ENCODE measurements at regions not wholly inside any gene's neighbourhood (a gene's known extent, or its start where the extent isn't known, plus 50 kb on each side); places are given as distances from the start of the nearest gene placed in this dataset.

DNA sequence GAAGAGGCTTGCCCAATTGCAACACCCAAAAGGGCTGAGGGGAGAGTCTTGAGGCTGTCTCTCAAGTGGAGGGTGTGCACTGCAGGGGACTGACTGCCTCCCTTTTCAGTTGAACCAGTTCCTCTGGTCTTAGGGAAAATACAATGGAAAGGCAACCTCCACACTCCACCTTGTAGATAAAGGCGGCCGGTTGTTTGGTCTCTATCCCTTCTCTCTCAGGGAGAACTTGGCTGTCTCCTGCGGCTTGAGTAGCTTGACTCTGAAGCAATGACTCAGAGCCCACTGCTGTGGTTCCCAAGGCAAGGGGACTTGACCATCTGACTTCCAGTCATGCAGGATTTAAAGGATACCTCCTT, 143.2 kb upstream of the UMPS start:
- FAIRE-seq (no peak), DNase-seq (ENCODE audit: insufficient read length, low spot score) (no peak)

GRCh38 chr3:124588036-124588435, 142.2 kb upstream of the UMPS start:
- no peak for FAIRE-seq

DNA sequence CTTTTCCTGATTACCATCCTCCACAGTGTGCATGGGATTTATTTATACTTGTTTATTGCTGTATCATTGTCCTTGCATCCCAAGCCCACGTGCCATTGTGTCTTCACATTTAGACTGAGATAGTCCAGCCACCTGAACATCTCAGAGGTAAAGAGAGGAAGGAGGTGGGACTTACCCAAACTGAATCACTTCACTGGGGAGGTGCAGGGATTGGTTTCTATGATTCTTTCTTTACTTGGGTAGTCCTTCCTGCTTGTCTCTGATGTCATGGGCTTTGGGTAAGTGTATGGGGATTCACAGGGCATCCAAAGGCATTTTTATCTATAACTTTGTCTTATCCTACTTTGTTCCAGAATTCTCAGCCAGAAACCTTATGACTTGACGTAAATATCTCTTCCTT, 141.5 kb upstream of the UMPS start:
- DNase-seq (ENCODE audit: insufficient read length, low spot score) (no peak), FAIRE-seq (no peak)

More at GRCh38 chr3:124588036-124588435, 142.2 kb upstream of the UMPS start:
- DNase-seq (ENCODE audit: insufficient read length, low spot score): no peak

DNA sequence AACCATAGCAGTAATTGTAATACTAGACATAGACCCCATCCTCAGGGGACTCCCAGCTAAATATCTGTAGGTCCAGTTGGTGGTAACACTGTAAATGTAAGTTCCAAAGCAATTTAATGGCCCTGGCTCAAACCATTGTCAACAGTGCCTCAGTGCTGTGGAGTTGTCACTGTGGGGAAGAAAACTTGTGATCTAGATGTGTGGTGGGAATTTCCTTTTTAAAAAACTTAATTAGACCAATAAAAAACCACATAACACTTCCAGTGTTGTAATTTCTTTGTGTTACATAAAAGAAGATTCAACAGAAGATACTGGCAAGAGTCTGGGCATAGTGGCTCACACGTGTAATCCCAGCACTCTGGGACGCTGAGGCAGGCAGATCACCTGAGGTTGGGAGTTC, 138.6 kb upstream of the UMPS start:
- FAIRE-seq (no peak), DNase-seq (ENCODE audit: insufficient read length, low spot score) (no peak)

- DNase-seq (ENCODE audit: insufficient read length, low spot score): no peak
- peak; percentile 8 for FAIRE-seq
Observed at GRCh38 chr3:124592658-124593441, 137.4 kb upstream of the UMPS start.

DNA sequence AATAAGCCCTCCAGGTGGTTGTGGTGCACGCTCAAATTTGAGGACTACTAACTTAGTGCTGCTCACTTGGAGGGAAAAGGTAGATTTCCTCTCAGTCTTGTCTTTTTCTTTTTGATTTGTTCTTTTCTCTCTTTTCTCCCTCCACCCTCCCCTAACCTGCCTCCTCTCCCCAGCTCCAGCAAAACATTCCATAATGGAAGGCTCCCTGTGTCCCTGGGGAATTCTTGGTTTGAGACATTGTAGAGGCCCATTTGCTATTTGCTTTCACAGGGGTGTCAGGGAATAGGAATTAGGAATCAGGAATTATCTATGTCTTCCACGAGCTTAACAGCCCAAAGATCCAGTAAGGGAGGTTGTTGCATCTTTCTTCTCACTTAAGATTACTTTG, 136.8 kb upstream of the UMPS start:
- FAIRE-seq: no peak
- DNase-seq (ENCODE audit: insufficient read length, low spot score): no peak

DNA sequence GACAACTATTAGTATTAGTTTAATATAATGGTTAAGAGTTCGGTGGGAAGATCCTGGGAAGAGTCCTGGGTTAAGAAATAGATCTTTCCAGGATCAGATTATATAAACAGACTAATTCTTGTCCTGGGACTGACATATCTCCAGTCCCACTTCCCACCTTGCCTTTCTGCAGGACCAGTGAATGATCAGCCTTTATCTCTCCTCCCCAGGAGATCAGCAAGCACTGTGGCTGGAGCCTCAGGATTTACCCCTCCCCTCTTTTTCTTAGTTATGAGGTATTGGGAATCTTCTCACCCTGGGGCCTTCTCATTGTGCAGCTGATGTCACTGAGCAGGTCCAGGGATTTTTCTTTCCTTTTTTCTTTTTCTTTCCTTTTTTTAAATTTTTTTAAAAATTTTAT, 135.7 kb upstream of the UMPS start:
- no peak for FAIRE-seq

GRCh38 chr3:124597273-124597672, 133.0 kb upstream of the UMPS start:
- FAIRE-seq: no peak
- DNase-seq (ENCODE audit: insufficient read length, low spot score): no peak

More for the DNA sequence above, 135.7 kb upstream of the UMPS start:
- no peak for DNase-seq (ENCODE audit: insufficient read length, low spot score)

DNA sequence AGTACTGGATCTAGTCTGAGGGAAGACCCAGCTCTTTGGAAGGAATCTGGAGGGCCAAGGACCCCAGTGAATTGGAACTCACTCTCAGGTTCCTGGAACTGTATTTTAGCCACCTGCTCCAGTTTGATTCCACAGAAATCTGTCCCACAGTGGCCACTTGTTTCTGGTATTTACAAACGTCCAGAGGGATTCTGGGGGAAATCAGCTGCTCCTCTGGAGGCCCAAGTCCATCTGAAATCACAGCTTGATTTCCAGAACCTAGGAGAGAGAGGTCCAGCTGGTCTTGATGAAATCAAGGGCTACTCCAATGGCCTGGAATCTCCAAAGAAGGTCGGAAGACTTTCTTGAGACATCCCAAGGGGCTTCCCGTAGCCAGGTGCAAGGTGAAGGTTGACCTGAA, 132.3 kb upstream of the UMPS start:
- DNase-seq (ENCODE audit: insufficient read length, low spot score) (no peak), FAIRE-seq (no peak)

- DNase-seq (ENCODE audit: insufficient read length, low spot score) (no peak), FAIRE-seq (no peak)
Observed at GRCh38 chr3:124599147-124599765, 131.0 kb upstream of the UMPS start.

DNA sequence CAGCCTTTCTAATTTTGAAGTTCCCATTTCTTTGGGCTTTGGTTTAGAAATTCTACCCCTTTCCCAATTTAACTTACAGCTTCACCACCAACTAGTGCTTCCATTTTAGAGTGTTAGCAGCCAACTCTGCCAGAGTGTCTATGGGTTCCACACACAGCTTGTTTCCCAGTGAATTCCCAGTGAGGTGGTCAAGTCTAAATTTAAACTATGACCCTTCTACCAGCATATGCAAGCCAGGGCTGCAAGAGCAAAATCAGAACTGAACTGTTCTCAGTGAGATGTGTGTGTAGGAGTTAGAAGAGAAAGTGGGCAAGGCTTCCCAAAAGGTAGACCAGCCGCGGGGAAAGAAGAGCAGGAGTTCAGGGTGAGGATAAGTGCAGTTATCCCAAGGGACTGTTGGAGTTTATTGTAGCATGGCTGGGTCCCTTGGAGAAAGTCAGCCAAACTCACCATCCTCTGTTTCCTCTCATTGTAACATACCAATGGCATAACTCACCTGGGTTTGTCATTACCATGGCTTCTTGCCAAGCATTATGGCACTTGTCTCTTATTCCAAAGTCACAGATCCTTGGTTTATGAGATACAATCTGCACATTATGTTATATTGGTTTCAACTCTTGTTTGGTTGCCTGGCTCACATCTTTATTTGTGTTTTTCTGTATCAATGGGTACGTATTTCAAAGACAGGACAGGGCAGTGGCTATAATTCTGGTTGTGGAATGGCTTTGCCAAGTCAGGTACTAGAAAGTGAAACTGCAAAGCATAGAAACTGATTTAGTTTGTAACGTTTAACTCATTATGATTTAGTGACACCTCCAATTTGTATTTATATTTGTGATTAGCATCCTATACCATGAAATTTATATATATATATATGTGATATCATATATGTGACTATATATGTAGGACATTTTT, 130.2 kb upstream of the UMPS start:
- FAIRE-seq (no peak), DNase-seq (ENCODE audit: insufficient read length, low spot score) (no peak)

DNA sequence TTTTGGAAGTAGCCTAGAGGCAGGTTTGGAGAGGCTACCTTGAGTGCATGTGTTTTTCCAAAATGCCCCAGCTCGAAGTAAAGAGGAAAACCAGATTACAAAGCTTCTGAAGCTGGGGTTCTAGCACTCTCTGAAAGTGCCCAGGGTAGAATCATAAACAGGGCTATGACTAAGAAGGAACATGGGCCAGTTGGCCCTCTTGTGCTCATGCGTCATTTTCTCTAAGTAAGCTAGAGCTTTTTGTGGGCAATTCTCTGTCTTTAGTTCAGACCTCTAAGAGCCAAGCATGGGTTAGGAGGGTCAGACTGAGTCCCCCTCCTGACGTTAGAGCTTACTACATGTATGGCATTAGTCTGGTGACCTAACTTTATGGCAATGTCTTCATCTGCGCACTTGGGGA, 129.5 kb upstream of the UMPS start:
- no peak for FAIRE-seq
- no peak for DNase-seq (ENCODE audit: insufficient read length, low spot score)

GRCh38 chr3:124601190-124601589, 129.1 kb upstream of the UMPS start:
- DNase-seq (ENCODE audit: insufficient read length, low spot score) (no peak), FAIRE-seq (no peak)

DNA sequence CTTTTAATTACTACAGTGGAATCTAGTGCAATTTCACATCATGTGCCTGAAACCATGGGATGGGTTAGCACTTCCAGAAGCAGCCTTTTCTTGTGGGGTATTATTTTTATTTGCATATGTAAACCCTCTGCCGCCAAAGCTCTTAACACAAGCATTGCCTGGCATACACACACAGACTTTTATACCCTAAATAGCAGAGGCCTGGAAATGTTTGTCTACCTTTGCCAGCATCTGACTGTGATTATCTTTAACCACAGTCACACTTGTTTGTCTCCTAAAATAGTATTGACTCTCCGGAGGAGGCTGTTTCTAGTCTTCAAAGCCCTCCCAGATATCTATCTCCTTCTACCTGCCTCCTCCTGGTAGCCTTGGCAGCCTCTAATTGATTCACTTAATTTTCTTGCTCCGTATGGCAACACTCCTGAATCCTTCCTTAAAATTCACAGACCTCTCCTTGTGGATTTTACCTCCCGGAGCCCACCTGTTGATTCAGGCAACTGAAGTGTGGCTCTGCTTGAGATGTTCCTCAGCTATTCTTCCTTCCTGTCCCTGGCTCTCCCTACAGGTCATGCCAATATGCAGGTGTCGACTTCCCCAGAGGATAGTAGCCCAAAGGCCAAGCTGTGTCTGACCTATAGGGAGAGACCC, 127.1 kb upstream of the UMPS start:
- FAIRE-seq (no peak), DNase-seq (ENCODE audit: insufficient read length, low spot score) (no peak)

DNA sequence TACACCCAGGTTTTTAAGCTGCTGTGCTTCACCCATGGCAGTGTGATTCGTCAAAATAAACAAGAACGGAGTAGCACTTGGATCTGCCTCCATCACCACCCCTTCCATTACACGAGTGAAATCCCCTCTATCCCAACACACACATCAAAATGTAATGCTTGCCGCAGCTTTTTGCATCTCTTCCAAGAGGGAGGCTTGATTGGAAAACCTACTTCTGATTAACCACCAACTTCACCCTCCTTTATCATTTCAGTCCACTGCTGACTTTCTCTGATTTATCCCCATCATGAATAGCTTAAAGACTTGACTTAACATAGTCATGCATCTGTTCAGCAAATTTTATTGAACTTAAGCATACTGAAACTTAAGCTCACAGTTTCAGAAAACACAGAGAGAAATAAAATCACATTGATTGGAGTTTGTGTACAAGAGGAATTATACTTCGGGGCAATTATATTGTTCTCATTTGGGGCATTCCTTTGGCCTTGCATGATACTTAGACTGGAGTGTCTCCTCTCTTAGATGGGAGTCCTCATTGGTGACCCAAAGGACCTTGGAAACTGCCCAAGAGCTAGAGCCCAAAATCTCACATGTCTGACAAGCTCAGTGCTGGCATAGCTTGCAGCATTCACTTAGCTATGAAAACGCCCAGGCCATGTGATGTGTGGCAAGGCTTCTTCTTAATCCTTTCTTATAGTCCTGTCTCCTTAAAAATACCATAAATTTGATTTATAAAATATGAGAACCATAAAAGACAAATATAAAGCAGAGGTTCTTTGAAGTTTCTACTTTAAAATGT, 124.3 kb upstream of the UMPS start:
- no peak for DNase-seq (ENCODE audit: insufficient read length, low spot score)
- FAIRE-seq: no peak

GRCh38 chr3:124607163-124607562, 123.1 kb upstream of the UMPS start:
- no peak for FAIRE-seq
- DNase-seq (ENCODE audit: insufficient read length, low spot score): no peak

GRCh38 chr3:124609402-124609801, 120.8 kb upstream of the UMPS start:
- DNase-seq (ENCODE audit: insufficient read length, low spot score): no peak
- FAIRE-seq: no peak

GRCh38 chr3:124610130-124610529, 120.1 kb upstream of the UMPS start:
- no peak for DNase-seq (ENCODE audit: insufficient read length, low spot score)
- no peak for FAIRE-seq

DNA sequence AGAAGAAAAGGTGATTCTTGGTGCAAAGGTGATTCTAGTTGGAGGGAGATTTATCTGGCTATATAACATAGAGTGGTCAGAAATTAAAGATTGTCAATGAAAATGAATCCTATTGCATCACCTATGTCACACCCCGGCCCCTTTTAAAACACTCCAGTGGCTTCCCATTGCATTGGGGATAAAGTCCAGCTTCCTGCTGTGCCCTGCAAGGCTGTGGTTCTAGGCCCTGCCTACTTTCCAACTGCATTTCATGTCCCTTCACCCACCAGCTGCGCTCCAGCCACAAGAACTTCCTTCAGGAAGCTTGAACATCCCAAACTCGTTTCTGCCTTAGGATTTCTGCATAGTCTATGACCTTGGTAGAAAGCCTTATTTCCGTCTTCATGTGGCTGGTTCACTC, 118.7 kb upstream of the UMPS start:
- DNase-seq (ENCODE audit: insufficient read length, low spot score): no peak
- FAIRE-seq: no peak

GRCh38 chr3:124615896-124616543, 114.2 kb upstream of the UMPS start:
- no peak for DNase-seq (ENCODE audit: insufficient read length, low spot score)
- FAIRE-seq: no peak

Measured in GM19239 (cell line).